Activated CD4-positive, alpha-beta memory T cell treated with anti-CD3 and anti-CD28 coated beads for 36 hours (primary cell): ENCODE measurements at regions not wholly inside any gene's neighbourhood (a gene's known extent, or its start where the extent isn't known, plus 50 kb on each side); places are given as distances from the start of the nearest gene placed in this dataset.

Source experiments
- CTCF ChIA-PET: fragments of 350-600 bp; sonication (Branson Sonifier 250); formaldehyde crosslinking; loops from one replicate; lab custom pipeline; 2021; ENCODE audit warnings: antibody characterized with exemption, inconsistent platforms; lab: Charles Lee
- POLR2A ChIA-PET: fragments of 350-600 bp; sonication (Branson Sonifier 250); formaldehyde crosslinking; loops from one replicate; lab custom pipeline; 2021; ENCODE audit warnings: antibody characterized with exemption; lab: Charles Lee
- DNase-seq: peaks from one replicate; pipeline ENCODE4 v3.0.0-alpha.2; 2020
- H3K27ac Mint-ChIP-seq: one replicate; pipeline ENCODE4 v1.8.0; 2021; ENCODE audit warnings: mixed read lengths
- H3K27me3 Mint-ChIP-seq: one replicate; pipeline ENCODE4 v1.8.0; 2021; ENCODE audit warnings: mixed read lengths
- H3K36me3 Mint-ChIP-seq: one replicate; pipeline ENCODE4 v1.8.0; 2021; ENCODE audit warnings: mixed read lengths
- H3K4me1 Mint-ChIP-seq: one replicate; pipeline ENCODE4 v1.8.0; 2021; ENCODE audit warnings: low read depth, mixed read lengths
- H3K4me3 Mint-ChIP-seq: one replicate; pipeline ENCODE4 v1.8.0; 2021; ENCODE audit warnings: mild to moderate bottlenecking, mixed read lengths
- H3K9me3 Mint-ChIP-seq: one replicate; pipeline ENCODE4 v1.8.0; 2021; ENCODE audit warnings: mixed read lengths
- intact Hi-C: fragments of 100-400 bp; cut with micrococcal nuclease; formaldehyde crosslinking; loops from one replicate; pipeline ENCODE4 v1.15.1; 2023

- no peak overlapping the region for H3K27ac Mint-ChIP-seq
- no peaks in the 10 kb centered on the region for H3K27me3 Mint-ChIP-seq
- intact Hi-C loops = no loop called here
- no peak overlapping the region for H3K4me3 Mint-ChIP-seq
- ChIA-PET CTCF (no interaction called here), POLR2A (no interaction called here)
- H3K4me1 Mint-ChIP-seq = no peaks in the 10 kb centered on the region
- no peak for DNase-seq
- no peaks in the 10 kb centered on the region for H3K36me3 Mint-ChIP-seq
- H3K9me3 Mint-ChIP-seq = peaks cover 14% of the 10 kb centered on the region
Measured at GRCh38 chr13:38045278-38046048, 175.9 kb upstream of the TRPC4 start.

GRCh38 chr13:38044067-38044466, 174.5 kb upstream of the TRPC4 start:
- POLR2A ChIA-PET = no interaction called here
- no peaks in the 10 kb centered on the region for H3K4me1 Mint-ChIP-seq
- H3K27ac Mint-ChIP-seq = no peak overlapping the region
- no peaks in the 10 kb centered on the region for H3K27me3 Mint-ChIP-seq
- no peaks in the 10 kb centered on the region for H3K36me3 Mint-ChIP-seq
- H3K4me3 Mint-ChIP-seq = no peak overlapping the region
- DNase-seq = no peak
- intact Hi-C loops = no loop called here
- CTCF ChIA-PET = no interaction called here
- peaks cover 16% of the 10 kb centered on the region for H3K9me3 Mint-ChIP-seq

GRCh38 chr13:38042771-38043170, 173.2 kb upstream of the TRPC4 start:
- H3K9me3 Mint-ChIP-seq = peaks cover 14% of the 10 kb centered on the region
- no peaks in the 10 kb centered on the region for H3K4me1 Mint-ChIP-seq
- DNase-seq = no peak
- no peak overlapping the region for H3K27ac Mint-ChIP-seq
- intact Hi-C loops = no loop called here
- CTCF ChIA-PET = no interaction called here
- H3K27me3 Mint-ChIP-seq = no peaks in the 10 kb centered on the region
- H3K36me3 Mint-ChIP-seq = no peaks in the 10 kb centered on the region
- POLR2A ChIA-PET = no interaction called here
- no peak overlapping the region for H3K4me3 Mint-ChIP-seq

- Mint-ChIP-seq H3K36me3 (peaks cover 4% of the 10 kb centered on the region), H3K4me1 (no peaks in the 10 kb centered on the region), H3K9me3 (peaks cover 33% of the 10 kb centered on the region), H3K4me3 (no peak overlapping the region), H3K27ac (no peak overlapping the region), H3K27me3 (no peaks in the 10 kb centered on the region)
- intact Hi-C loops = no loop called here
- no peak for DNase-seq
- CTCF ChIA-PET = no interaction called here
- POLR2A ChIA-PET = no interaction called here
Measured at GRCh38 chr13:38024431-38024830, 154.9 kb upstream of the TRPC4 start.

GRCh38 chr13:38017320-38017719, 147.7 kb upstream of the TRPC4 start:
- DNase-seq = no peak
- intact Hi-C loops = no loop called here
- POLR2A ChIA-PET = no interaction called here
- no peak overlapping the region for H3K27ac Mint-ChIP-seq
- no peaks in the 10 kb centered on the region for H3K27me3 Mint-ChIP-seq
- H3K36me3 Mint-ChIP-seq = peaks cover 6% of the 10 kb centered on the region
- H3K4me3 Mint-ChIP-seq = no peak overlapping the region
- no peaks in the 10 kb centered on the region for H3K4me1 Mint-ChIP-seq
- peaks cover 42% of the 10 kb centered on the region for H3K9me3 Mint-ChIP-seq
- CTCF ChIA-PET = no interaction called here

GRCh38 chr13:38013676-38014075, 144.1 kb upstream of the TRPC4 start:
- intact Hi-C loops = no loop called here
- no peaks in the 10 kb centered on the region for H3K27me3 Mint-ChIP-seq
- no peak overlapping the region for H3K4me3 Mint-ChIP-seq
- POLR2A ChIA-PET = no interaction called here
- peaks cover 14% of the 10 kb centered on the region for H3K9me3 Mint-ChIP-seq
- CTCF ChIA-PET = no interaction called here
- no peaks in the 10 kb centered on the region for H3K36me3 Mint-ChIP-seq
- no peaks in the 10 kb centered on the region for H3K4me1 Mint-ChIP-seq
- no peak for DNase-seq
- no peak overlapping the region for H3K27ac Mint-ChIP-seq

- Mint-ChIP-seq H3K27ac (no peak overlapping the region), H3K9me3 (peaks cover 5% of the 10 kb centered on the region), H3K36me3 (no peaks in the 10 kb centered on the region), H3K4me1 (no peaks in the 10 kb centered on the region), H3K4me3 (no peak overlapping the region), H3K27me3 (no peaks in the 10 kb centered on the region)
- intact Hi-C loops = no loop called here
- ChIA-PET CTCF (no interaction called here), POLR2A (no interaction called here)
- DNase-seq = no peak
Measured at GRCh38 chr13:38012096-38012495, 142.5 kb upstream of the TRPC4 start.

- no peaks in the 10 kb centered on the region for H3K4me1 Mint-ChIP-seq
- ChIA-PET CTCF (no interaction called here), POLR2A (no interaction called here)
Measured at GRCh38 chr13:38008636-38009035, 139.1 kb upstream of the TRPC4 start.

GRCh38 chr13:38002606-38003005, 133.0 kb upstream of the TRPC4 start:
- ChIA-PET POLR2A (no interaction called here), CTCF (no interaction called here)
- Mint-ChIP-seq H3K27me3 (no peaks in the 10 kb centered on the region), H3K9me3 (no peaks in the 10 kb centered on the region), H3K36me3 (no peaks in the 10 kb centered on the region), H3K27ac (no peak overlapping the region), H3K4me3 (no peak overlapping the region), H3K4me1 (no peaks in the 10 kb centered on the region)
- intact Hi-C loops = no loop called here
- no peak for DNase-seq

More at GRCh38 chr13:38008636-38009035, 139.1 kb upstream of the TRPC4 start:
- H3K9me3 Mint-ChIP-seq = peaks cover 2% of the 10 kb centered on the region
- H3K36me3 Mint-ChIP-seq = no peaks in the 10 kb centered on the region
- intact Hi-C loops = no loop called here
- H3K27me3 Mint-ChIP-seq = no peaks in the 10 kb centered on the region
- H3K27ac Mint-ChIP-seq = no peak overlapping the region
- DNase-seq = no peak
- no peak overlapping the region for H3K4me3 Mint-ChIP-seq

GRCh38 chr13:37997641-37998040, 128.1 kb upstream of the TRPC4 start:
- H3K9me3 Mint-ChIP-seq = no peaks in the 10 kb centered on the region
- ChIA-PET CTCF (no interaction called here), POLR2A (no interaction called here)
- no peak overlapping the region for H3K27ac Mint-ChIP-seq
- H3K4me1 Mint-ChIP-seq = no peaks in the 10 kb centered on the region
- intact Hi-C loops = no loop called here
- H3K27me3 Mint-ChIP-seq = no peaks in the 10 kb centered on the region
- H3K4me3 Mint-ChIP-seq = no peak overlapping the region
- DNase-seq = no peak
- no peaks in the 10 kb centered on the region for H3K36me3 Mint-ChIP-seq

- H3K36me3 Mint-ChIP-seq = no peaks in the 10 kb centered on the region
- intact Hi-C loops = no loop called here
- no peak overlapping the region for H3K4me3 Mint-ChIP-seq
- H3K4me1 Mint-ChIP-seq = no peaks in the 10 kb centered on the region
- no peaks in the 10 kb centered on the region for H3K27me3 Mint-ChIP-seq
- no peak for DNase-seq
- POLR2A ChIA-PET = no interaction called here
- CTCF ChIA-PET = no interaction called here
- no peak overlapping the region for H3K27ac Mint-ChIP-seq
- peaks cover 2% of the 10 kb centered on the region for H3K9me3 Mint-ChIP-seq
Measured at GRCh38 chr13:37995092-37995491, 125.5 kb upstream of the TRPC4 start.

- ChIA-PET CTCF (no interaction called here), POLR2A (no interaction called here)
- H3K27ac Mint-ChIP-seq = no peak overlapping the region
- intact Hi-C loops = no loop called here
- H3K4me3 Mint-ChIP-seq = no peak overlapping the region
- H3K4me1 Mint-ChIP-seq = no peaks in the 10 kb centered on the region
- DNase-seq = no peak
- H3K27me3 Mint-ChIP-seq = no peaks in the 10 kb centered on the region
- H3K36me3 Mint-ChIP-seq = no peaks in the 10 kb centered on the region
- H3K9me3 Mint-ChIP-seq = peaks cover 2% of the 10 kb centered on the region
Measured at GRCh38 chr13:37986811-37987210, 117.2 kb upstream of the TRPC4 start.

- intact Hi-C loops = no loop called here
- Mint-ChIP-seq H3K27ac (no peak overlapping the region), H3K4me3 (no peak overlapping the region), H3K36me3 (no peaks in the 10 kb centered on the region), H3K9me3 (no peaks in the 10 kb centered on the region), H3K27me3 (no peaks in the 10 kb centered on the region), H3K4me1 (no peaks in the 10 kb centered on the region)
- POLR2A ChIA-PET = no interaction called here
- DNase-seq = no peak
- CTCF ChIA-PET = no interaction called here
Measured at GRCh38 chr13:37985281-37985680, 115.7 kb upstream of the TRPC4 start.
